ENCODE measurements at regions not wholly inside any gene's neighbourhood (a gene's known extent, or its start where the extent isn't known, plus 50 kb on each side); places are given as distances from the start of the nearest gene placed in this dataset.

GRCh38 chr2:71884303-71885042, 263.2 kb downstream of the CYP26B1 start:
- no peak for TF ChIP-seq CTCF (IDR thresholded peaks at IDR 0.05; ENCODE audit: unreplicated experiment)
- no peak for DNase-seq
- intact Hi-C loops (cut with micrococcal nuclease; ENCODE audit: unreplicated experiment) = no loop called here
- peaks cover 17% of the 10 kb centered on the region for H3K4me1 Mint-ChIP-seq (ENCODE audit: low read depth, unreplicated experiment)
- peaks cover 50% of the 10 kb centered on the region for H3K27me3 Mint-ChIP-seq (ENCODE audit: unreplicated experiment)
- no peak overlapping the region for H3K4me3 Mint-ChIP-seq (ENCODE audit: low read depth, unreplicated experiment)
- H3K9me3 Mint-ChIP-seq (ENCODE audit: low read depth, unreplicated experiment) = peaks cover 5% of the 10 kb centered on the region
- BruUV-seq (replicated peaks) = no TSS peak
- CTCF ChIA-PET = no interaction called here
- H3K27ac Mint-ChIP-seq (ENCODE audit: unreplicated experiment) = no peak overlapping the region
- H3K36me3 Mint-ChIP-seq (ENCODE audit: insufficient read depth, unreplicated experiment) = no peaks in the 10 kb centered on the region

GRCh38 chr2:71882949-71883472, 264.7 kb downstream of the CYP26B1 start:
- TF ChIP-seq CTCF (IDR thresholded peaks at IDR 0.05; ENCODE audit: unreplicated experiment) = no peak
- intact Hi-C loops (cut with micrococcal nuclease; ENCODE audit: unreplicated experiment) = no loop called here
- Mint-ChIP-seq H3K4me1 (ENCODE audit: low read depth, unreplicated experiment) (peaks cover 17% of the 10 kb centered on the region), H3K9me3 (ENCODE audit: low read depth, unreplicated experiment) (peaks cover 5% of the 10 kb centered on the region), H3K27me3 (ENCODE audit: unreplicated experiment) (peaks cover 50% of the 10 kb centered on the region), H3K4me3 (ENCODE audit: low read depth, unreplicated experiment) (no peak overlapping the region), H3K27ac (ENCODE audit: unreplicated experiment) (no peak overlapping the region), H3K36me3 (ENCODE audit: insufficient read depth, unreplicated experiment) (no peaks in the 10 kb centered on the region)
- no TSS peak for BruUV-seq (replicated peaks)
- peak; percentile 34 for DNase-seq
- CTCF ChIA-PET = interaction anchor here (0.7 kb wide), 1 partner anchor 369 kb away, joined by 3 read pairs; no protein-coding TSS in a partner anchor

- intact Hi-C loops (cut with micrococcal nuclease; ENCODE audit: unreplicated experiment) = no loop called here
- DNase-seq = no peak
- no TSS peak for BruUV-seq (replicated peaks)
- H3K4me3 Mint-ChIP-seq (ENCODE audit: low read depth, unreplicated experiment) = no peak overlapping the region
- CTCF ChIA-PET = interaction anchor here (0.7 kb wide), 1 partner anchor 369 kb away, joined by 3 read pairs; no protein-coding TSS in a partner anchor
- H3K27me3 Mint-ChIP-seq (ENCODE audit: unreplicated experiment) = peaks cover 52% of the 10 kb centered on the region
- H3K36me3 Mint-ChIP-seq (ENCODE audit: insufficient read depth, unreplicated experiment) = no peaks in the 10 kb centered on the region
- H3K4me1 Mint-ChIP-seq (ENCODE audit: low read depth, unreplicated experiment) = peaks cover 17% of the 10 kb centered on the region
- no peak overlapping the region for H3K27ac Mint-ChIP-seq (ENCODE audit: unreplicated experiment)
- peaks cover 5% of the 10 kb centered on the region for H3K9me3 Mint-ChIP-seq (ENCODE audit: low read depth, unreplicated experiment)
- no peak for TF ChIP-seq CTCF (IDR thresholded peaks at IDR 0.05; ENCODE audit: unreplicated experiment)
These were observed 265.3 kb downstream of the CYP26B1 start for GRCh38 chr2:71882236-71882946.

- CTCF ChIA-PET = no interaction called here
- TF ChIP-seq CTCF (IDR thresholded peaks at IDR 0.05; ENCODE audit: unreplicated experiment) = no peak
- BruUV-seq (replicated peaks) = no TSS peak
- intact Hi-C loops (cut with micrococcal nuclease; ENCODE audit: unreplicated experiment) = no loop called here
- Mint-ChIP-seq H3K27me3 (ENCODE audit: unreplicated experiment) (peaks cover 52% of the 10 kb centered on the region), H3K27ac (ENCODE audit: unreplicated experiment) (no peak overlapping the region), H3K4me3 (ENCODE audit: low read depth, unreplicated experiment) (no peak overlapping the region), H3K9me3 (ENCODE audit: low read depth, unreplicated experiment) (no peaks in the 10 kb centered on the region), H3K36me3 (ENCODE audit: insufficient read depth, unreplicated experiment) (no peaks in the 10 kb centered on the region), H3K4me1 (ENCODE audit: low read depth, unreplicated experiment) (peaks cover 17% of the 10 kb centered on the region)
- DNase-seq = peak; percentile 9
These were observed 266.6 kb downstream of the CYP26B1 start for GRCh38 chr2:71880846-71881610.

Measured in Calu3 (cell line).